ENCODE measurements at regions not wholly inside any gene's neighbourhood (a gene's known extent, or its start where the extent isn't known, plus 50 kb on each side); places are given as distances from the start of the nearest gene placed in this dataset.

GRCh38 chr12:123061441-123062205 lies 81.1 kb downstream of the ARL6IP4 start:
- H3K9me3 Mint-ChIP-seq = no peaks in the 10 kb centered on the region
- no peak for DNase-seq
- intact Hi-C loops (cut with micrococcal nuclease) = no loop called here
- TF ChIP-seq CTCF (IDR thresholded peaks at IDR 0.05) = no peak
- H3K27me3 Mint-ChIP-seq = no peaks in the 10 kb centered on the region
- ATAC-seq = no peak
- no peak overlapping the region for H3K4me3 Mint-ChIP-seq
- H3K4me1 Mint-ChIP-seq (ENCODE audit: low read depth) = peaks cover 46% of the 10 kb centered on the region
- ChIA-PET CTCF (interaction anchor here (0.8 to 1.3 kb wide), 3 partner anchors 9 to 268 kb away, joined by 3 to 5 read pairs (median 4); no protein-coding TSS in a partner anchor), POLR2A (interaction anchor here (0.8 to 2.0 kb wide), 2 partner anchors 9 to 14 kb away, joined by 3 to 8 read pairs; no protein-coding TSS in a partner anchor)
- no peak overlapping the region for H3K27ac Mint-ChIP-seq
- H3K36me3 Mint-ChIP-seq (ENCODE audit: low read depth) = peaks cover 1% of the 10 kb centered on the region

GRCh38 chr12:123059500-123059899 lies 79.0 kb downstream of the ARL6IP4 start:
- Mint-ChIP-seq H3K27ac (no peak overlapping the region), H3K4me3 (no peak overlapping the region), H3K9me3 (no peaks in the 10 kb centered on the region), H3K27me3 (no peaks in the 10 kb centered on the region), H3K4me1 (ENCODE audit: low read depth) (peaks cover 31% of the 10 kb centered on the region), H3K36me3 (ENCODE audit: low read depth) (no peaks in the 10 kb centered on the region)
- ChIA-PET POLR2A (interaction anchor here (0.7 to 1.8 kb wide), 5 partner anchors 11 to 91 kb away, joined by 3 to 6 read pairs (median 3); partner anchors contain the start of gene PITPNM2), CTCF (interaction anchor here (0.9 to 1.9 kb wide), 3 partner anchors 16 to 25 kb away, joined by 3 to 6 read pairs (median 4); no protein-coding TSS in a partner anchor)
- TF ChIP-seq CTCF (IDR thresholded peaks at IDR 0.05) = no peak
- DNase-seq = no peak
- intact Hi-C loops (cut with micrococcal nuclease) = no loop called here
- no peak for ATAC-seq

- Mint-ChIP-seq H3K27ac (no peak overlapping the region), H3K36me3 (ENCODE audit: low read depth) (no peaks in the 10 kb centered on the region), H3K27me3 (no peaks in the 10 kb centered on the region), H3K4me1 (ENCODE audit: low read depth) (peaks cover 30% of the 10 kb centered on the region), H3K4me3 (no peak overlapping the region), H3K9me3 (no peaks in the 10 kb centered on the region)
- DNase-seq = no peak
- POLR2A ChIA-PET = interaction anchor here (1.2 to 1.8 kb wide), 2 partner anchors 12 to 27 kb away, joined by 3 to 6 read pairs; no protein-coding TSS in a partner anchor
- intact Hi-C loops (cut with micrococcal nuclease) = no loop called here
- no peak for TF ChIP-seq CTCF (IDR thresholded peaks at IDR 0.05)
- ATAC-seq = no peak
- CTCF ChIA-PET = interaction anchor here (0.9 to 1.9 kb wide), 3 partner anchors 15 to 26 kb away, joined by 3 to 6 read pairs (median 4); no protein-coding TSS in a partner anchor
Measured at GRCh38 chr12:123058980-123059379, 78.5 kb downstream of the ARL6IP4 start.

GRCh38 chr12:123058481-123058880 lies 78.0 kb downstream of the ARL6IP4 start:
- DNase-seq (no peak), ATAC-seq (no peak)
- ChIA-PET POLR2A (interaction anchor here (1.2 kb wide), 1 partner anchor 27 kb away, joined by 3 read pairs; no protein-coding TSS in a partner anchor), CTCF (interaction anchor here (1.4 kb wide), 1 partner anchor 26 kb away, joined by 4 read pairs; no protein-coding TSS in a partner anchor)
- Mint-ChIP-seq H3K9me3 (no peaks in the 10 kb centered on the region), H3K27me3 (no peaks in the 10 kb centered on the region), H3K4me1 (ENCODE audit: low read depth) (peaks cover 25% of the 10 kb centered on the region), H3K4me3 (no peak overlapping the region), H3K36me3 (ENCODE audit: low read depth) (no peaks in the 10 kb centered on the region), H3K27ac (no peak overlapping the region)
- intact Hi-C loops (cut with micrococcal nuclease) = no loop called here
- TF ChIP-seq CTCF (IDR thresholded peaks at IDR 0.05) = no peak

Data from activated CD8-positive, alpha-beta T cell treated with anti-CD3 and anti-CD28 coated beads for 36 hours (primary cell).